Esophagus muscularis mucosa (tissue), 4 donors: ENCODE measurements at regions not wholly inside any gene's neighbourhood (a gene's known extent, or its start where the extent isn't known, plus 50 kb on each side); places are given as distances from the start of the nearest gene placed in this dataset.

ENCODE experiments used
- CTCF ChIP-seq, 3 experiments: fragments of 200-600 bp in 2 of 3; fragments of 450-650 bp in 1 of 3; sonication (generic) in 2 of 3; IDR thresholded peaks; one replicate each; pipeline ENCODE4 v1.5.1; 2017 to 2019; ENCODE audit warnings: antibody characterized with exemption in 3 of 3, mild to moderate bottlenecking in 2 of 3, moderate library complexity in 1 of 3
- EP300 ChIP-seq: sonication (generic); formaldehyde crosslinking; IDR thresholded peaks from one replicate; pipeline ENCODE4 v1.6.1; 2017; ENCODE audit warnings: antibody characterized with exemption
- POLR2A ChIP-seq: fragments of 450-650 bp; IDR thresholded peaks from one replicate; pipeline ENCODE4 v1.6.1; 2017; ENCODE audit warnings: antibody characterized with exemption, moderate library complexity, mild to moderate bottlenecking, low read depth

- TF ChIP-seq CTCF (IDR thresholded peaks at IDR 0.05) (no peak), EP300 (no peak), POLR2A (no peak)
These were observed 213.4 kb downstream of the CYP26B1 start for GRCh38 chr2:71934320-71934593.
